ENCODE measurements at regions not wholly inside any gene's neighbourhood (a gene's known extent, or its start where the extent isn't known, plus 50 kb on each side); places are given as distances from the start of the nearest gene placed in this dataset.
A peak's percentile ranks its signal among the peaks of the same experiment; 100 is the strongest.

GRCh38 chr14:51576117-51576430 lies 75.6 kb upstream of the FRMD6 start:
- H3K27me3 ChIP-seq (ENCODE audit: insufficient read depth, insufficient read length) = no peaks in the 10 kb centered on the region

GRCh38 chr14:51576879-51577278 lies 74.8 kb upstream of the FRMD6 start:
- no peak for DNase-seq (ENCODE audit: low read depth, low spot score)
- no peaks in the 10 kb centered on the region for H3K4me1 ChIP-seq (ENCODE audit: insufficient read depth, insufficient read length)
- no peak overlapping the region for H3K9ac ChIP-seq (ENCODE audit: insufficient read length, low read depth)
- no peaks in the 10 kb centered on the region for H3K36me3 ChIP-seq (ENCODE audit: insufficient read depth, insufficient read length, low read length)
- TF ChIP-seq ZNF274 (IDR thresholded peaks at IDR 0.05; ENCODE audit: low read depth, low read length) (no peak), YY1 (IDR thresholded peaks at IDR 0.05; ENCODE audit: insufficient read depth, insufficient read length) (no peak), SUZ12 (IDR thresholded peaks at IDR 0.05; ENCODE audit: extremely low read depth, insufficient read depth, insufficient read length) (no peak)
- no peaks in the 10 kb centered on the region for H3K9me3 ChIP-seq (ENCODE audit: insufficient read depth, low read length)
- H3K4me3 ChIP-seq (ENCODE audit: insufficient read length, low read depth) = no peak overlapping the region
- no peaks in the 10 kb centered on the region for H3K27me3 ChIP-seq (ENCODE audit: insufficient read depth, insufficient read length)

More at GRCh38 chr14:51576117-51576430, 75.6 kb upstream of the FRMD6 start:
- Histone ChIP-seq H3K4me3 (ENCODE audit: insufficient read length, low read depth) (no peak overlapping the region), H3K9ac (ENCODE audit: insufficient read length, low read depth) (no peak overlapping the region), H3K36me3 (ENCODE audit: insufficient read depth, insufficient read length, low read length) (no peaks in the 10 kb centered on the region), H3K9me3 (ENCODE audit: insufficient read depth, low read length) (no peaks in the 10 kb centered on the region), H3K4me1 (ENCODE audit: insufficient read depth, insufficient read length) (no peaks in the 10 kb centered on the region)
- no peak for TF ChIP-seq YY1 (IDR thresholded peaks at IDR 0.05; ENCODE audit: insufficient read depth, insufficient read length)
- TF ChIP-seq SUZ12 (IDR thresholded peaks at IDR 0.05; ENCODE audit: extremely low read depth, insufficient read depth, insufficient read length) = no peak
- TF ChIP-seq ZNF274 (IDR thresholded peaks at IDR 0.05; ENCODE audit: low read depth, low read length) = no peak
- peak; percentile 42 for DNase-seq (ENCODE audit: low read depth, low spot score)

- H3K9ac ChIP-seq (ENCODE audit: insufficient read length, low read depth) = no peak overlapping the region
- no peaks in the 10 kb centered on the region for H3K36me3 ChIP-seq (ENCODE audit: insufficient read depth, insufficient read length, low read length)
- TF ChIP-seq YY1 (IDR thresholded peaks at IDR 0.05; ENCODE audit: insufficient read depth, insufficient read length) (no peak), SUZ12 (IDR thresholded peaks at IDR 0.05; ENCODE audit: extremely low read depth, insufficient read depth, insufficient read length) (no peak), ZNF274 (IDR thresholded peaks at IDR 0.05; ENCODE audit: low read depth, low read length) (no peak)
- no peak overlapping the region for H3K4me3 ChIP-seq (ENCODE audit: insufficient read length, low read depth)
- H3K27me3 ChIP-seq (ENCODE audit: insufficient read depth, insufficient read length) = no peaks in the 10 kb centered on the region
- H3K9me3 ChIP-seq (ENCODE audit: insufficient read depth, low read length) = no peaks in the 10 kb centered on the region
- no peaks in the 10 kb centered on the region for H3K4me1 ChIP-seq (ENCODE audit: insufficient read depth, insufficient read length)
- no peak for DNase-seq (ENCODE audit: low read depth, low spot score)
Observed at GRCh38 chr14:51578853-51579252, 72.9 kb upstream of the FRMD6 start.

GRCh38 chr14:51581017-51581881 lies 70.5 kb upstream of the FRMD6 start:
- no peak for DNase-seq (ENCODE audit: low read depth, low spot score)

GRCh38 chr14:51582437-51582836 lies 69.3 kb upstream of the FRMD6 start:
- H3K9ac ChIP-seq (ENCODE audit: insufficient read length, low read depth) = no peak overlapping the region
- H3K9me3 ChIP-seq (ENCODE audit: insufficient read depth, low read length) = no peaks in the 10 kb centered on the region
- no peaks in the 10 kb centered on the region for H3K4me1 ChIP-seq (ENCODE audit: insufficient read depth, insufficient read length)
- TF ChIP-seq SUZ12 (IDR thresholded peaks at IDR 0.05; ENCODE audit: extremely low read depth, insufficient read depth, insufficient read length) (no peak), YY1 (IDR thresholded peaks at IDR 0.05; ENCODE audit: insufficient read depth, insufficient read length) (no peak), ZNF274 (IDR thresholded peaks at IDR 0.05; ENCODE audit: low read depth, low read length) (no peak)
- no peaks in the 10 kb centered on the region for H3K27me3 ChIP-seq (ENCODE audit: insufficient read depth, insufficient read length)
- H3K4me3 ChIP-seq (ENCODE audit: insufficient read length, low read depth) = no peak overlapping the region
- no peak for DNase-seq (ENCODE audit: low read depth, low spot score)
- H3K36me3 ChIP-seq (ENCODE audit: insufficient read depth, insufficient read length, low read length) = no peaks in the 10 kb centered on the region

More at GRCh38 chr14:51581017-51581881, 70.5 kb upstream of the FRMD6 start:
- TF ChIP-seq YY1 (IDR thresholded peaks at IDR 0.05; ENCODE audit: insufficient read depth, insufficient read length) = no peak
- TF ChIP-seq SUZ12 (IDR thresholded peaks at IDR 0.05; ENCODE audit: extremely low read depth, insufficient read depth, insufficient read length) = no peak
- no peak for TF ChIP-seq ZNF274 (IDR thresholded peaks at IDR 0.05; ENCODE audit: low read depth, low read length)
- no peaks in the 10 kb centered on the region for H3K36me3 ChIP-seq (ENCODE audit: insufficient read depth, insufficient read length, low read length)
- no peaks in the 10 kb centered on the region for H3K27me3 ChIP-seq (ENCODE audit: insufficient read depth, insufficient read length)
- no peak overlapping the region for H3K9ac ChIP-seq (ENCODE audit: insufficient read length, low read depth)
- H3K4me3 ChIP-seq (ENCODE audit: insufficient read length, low read depth) = no peak overlapping the region
- no peaks in the 10 kb centered on the region for H3K4me1 ChIP-seq (ENCODE audit: insufficient read depth, insufficient read length)
- no peaks in the 10 kb centered on the region for H3K9me3 ChIP-seq (ENCODE audit: insufficient read depth, low read length)

- H3K27me3 ChIP-seq (ENCODE audit: insufficient read depth, insufficient read length) = no peaks in the 10 kb centered on the region
- no peak for TF ChIP-seq ZNF274 (IDR thresholded peaks at IDR 0.05; ENCODE audit: low read depth, low read length)
- no peak for TF ChIP-seq YY1 (IDR thresholded peaks at IDR 0.05; ENCODE audit: insufficient read depth, insufficient read length)
- no peak for TF ChIP-seq SUZ12 (IDR thresholded peaks at IDR 0.05; ENCODE audit: extremely low read depth, insufficient read depth, insufficient read length)
- no peaks in the 10 kb centered on the region for H3K4me1 ChIP-seq (ENCODE audit: insufficient read depth, insufficient read length)
- no peak overlapping the region for H3K4me3 ChIP-seq (ENCODE audit: insufficient read length, low read depth)
- no peaks in the 10 kb centered on the region for H3K36me3 ChIP-seq (ENCODE audit: insufficient read depth, insufficient read length, low read length)
- no peak overlapping the region for H3K9ac ChIP-seq (ENCODE audit: insufficient read length, low read depth)
- DNase-seq (ENCODE audit: low read depth, low spot score) = no peak
- no peaks in the 10 kb centered on the region for H3K9me3 ChIP-seq (ENCODE audit: insufficient read depth, low read length)
Observed at GRCh38 chr14:51585055-51585454, 66.7 kb upstream of the FRMD6 start.

- Histone ChIP-seq H3K36me3 (ENCODE audit: insufficient read depth, insufficient read length, low read length) (no peaks in the 10 kb centered on the region), H3K9me3 (ENCODE audit: insufficient read depth, low read length) (no peaks in the 10 kb centered on the region), H3K4me3 (ENCODE audit: insufficient read length, low read depth) (no peak overlapping the region), H3K9ac (ENCODE audit: insufficient read length, low read depth) (no peak overlapping the region), H3K27me3 (ENCODE audit: insufficient read depth, insufficient read length) (no peaks in the 10 kb centered on the region), H3K4me1 (ENCODE audit: insufficient read depth, insufficient read length) (no peaks in the 10 kb centered on the region)
- TF ChIP-seq ZNF274 (IDR thresholded peaks at IDR 0.05; ENCODE audit: low read depth, low read length) = no peak
- TF ChIP-seq YY1 (IDR thresholded peaks at IDR 0.05; ENCODE audit: insufficient read depth, insufficient read length) = no peak
- TF ChIP-seq SUZ12 (IDR thresholded peaks at IDR 0.05; ENCODE audit: extremely low read depth, insufficient read depth, insufficient read length) = no peak
- no peak for DNase-seq (ENCODE audit: low read depth, low spot score)
Observed at GRCh38 chr14:51592836-51593235, 58.9 kb upstream of the FRMD6 start.
